Neutrophil (primary cell): ENCODE measurements at regions not wholly inside any gene's neighbourhood (a gene's known extent, or its start where the extent isn't known, plus 50 kb on each side); places are given as distances from the start of the nearest gene placed in this dataset.

Experiments
- H3K27ac ChIP-seq: fragments of 200-600 bp; sonication (generic); 2 replicates; pipeline ENCODE4 v1.5.1; 2016; ENCODE audit warnings: mild to moderate bottlenecking, moderate library complexity
- H3K27me3 ChIP-seq: fragments of 200-600 bp; sonication (generic); 2 replicates; pipeline ENCODE4 v1.6.0; 2016; ENCODE audit warnings: mild to moderate bottlenecking
- H3K36me3 ChIP-seq: fragments of 200-600 bp; sonication (generic); 2 replicates; pipeline ENCODE4 v1.5.1; 2017
- H3K4me1 ChIP-seq, 2 experiments: fragments of 200-600 bp in 1 of 2; sonication (generic) in 1 of 2; 1 replicate in 1 of 2; 2 replicates in 1 of 2; pipeline versions ENCODE4 v1.5.1 to v1.6.1; 2013 to 2016; ENCODE audit warnings: low read depth in 1 of 2, low read length in 1 of 2, mild to moderate bottlenecking in 1 of 2, moderate library complexity in 1 of 2; ENCODE audit not compliant: control insufficient read depth in 1 of 2, insufficient read depth in 1 of 2
- H3K4me3 ChIP-seq, 2 experiments: fragments of 200-600 bp in 1 of 2; sonication (generic) in 1 of 2; 1 replicate in 1 of 2; 2 replicates in 1 of 2; pipeline ENCODE4 v1.5.1; 2013 to 2016; ENCODE audit warnings: low read depth in 1 of 2, low read length in 1 of 2, mild to moderate bottlenecking in 1 of 2, moderate library complexity in 1 of 2
- H3K9me3 ChIP-seq: fragments of 200-600 bp; sonication (generic); 2 replicates; pipeline ENCODE4 v1.5.1; 2016
- CTCF ChIP-seq: fragments of 200-600 bp; sonication (generic); IDR thresholded peaks from 2 replicates; pipeline ENCODE4 v1.5.1; 2016; ENCODE audit warnings: antibody characterized with exemption

- H3K9me3 ChIP-seq, result peaks cover 4% of the 10 kb centered on the region
- H3K27me3 ChIP-seq, result no peaks in the 10 kb centered on the region
- H3K36me3 ChIP-seq, result no peaks in the 10 kb centered on the region
- H3K4me1 ChIP-seq, result no peaks in the 10 kb centered on the region
- no peak for TF ChIP-seq CTCF
- H3K27ac ChIP-seq, result no peak overlapping the region
- H3K4me3 ChIP-seq, result no peak overlapping the region
These were observed 491.4 kb upstream of the CRIM1 start for GRCh38 chr2:35864141-35864540.

GRCh38 chr2:35858216-35858615 is 497.4 kb upstream of the CRIM1 start:
- Histone ChIP-seq H3K36me3 (no peaks in the 10 kb centered on the region), H3K4me1 (no peaks in the 10 kb centered on the region), H3K9me3 (no peaks in the 10 kb centered on the region), H3K4me3 (no peak overlapping the region), H3K27me3 (no peaks in the 10 kb centered on the region), H3K27ac (no peak overlapping the region)
- TF ChIP-seq CTCF, result no peak

- no peak overlapping the region for H3K27ac ChIP-seq
- no peaks in the 10 kb centered on the region for H3K27me3 ChIP-seq
- H3K9me3 ChIP-seq, result no peaks in the 10 kb centered on the region
- H3K4me1 ChIP-seq, result no peaks in the 10 kb centered on the region
- TF ChIP-seq CTCF, result no peak
- H3K4me3 ChIP-seq, result no peak overlapping the region
- H3K36me3 ChIP-seq, result no peaks in the 10 kb centered on the region
These were observed 498.1 kb upstream of the CRIM1 start for GRCh38 chr2:35857498-35857897.

GRCh38 chr2:35831385-35831784 is 524.2 kb upstream of the CRIM1 start:
- Histone ChIP-seq H3K36me3 (no peaks in the 10 kb centered on the region), H3K4me1 (no peaks in the 10 kb centered on the region), H3K4me3 (no peak overlapping the region), H3K27ac (no peak overlapping the region), H3K27me3 (no peaks in the 10 kb centered on the region), H3K9me3 (no peaks in the 10 kb centered on the region)
- no peak for TF ChIP-seq CTCF

- no peak for TF ChIP-seq CTCF
These were observed 524.7 kb upstream of the CRIM1 start for GRCh38 chr2:35830833-35831232.

GRCh38 chr2:35827086-35827485 is 528.5 kb upstream of the CRIM1 start:
- Histone ChIP-seq H3K36me3 (no peaks in the 10 kb centered on the region), H3K4me1 (no peaks in the 10 kb centered on the region), H3K27ac (no peak overlapping the region), H3K27me3 (no peaks in the 10 kb centered on the region), H3K9me3 (peaks cover 3% of the 10 kb centered on the region), H3K4me3 (no peak overlapping the region)
- no peak for TF ChIP-seq CTCF

More at GRCh38 chr2:35830833-35831232, 524.7 kb upstream of the CRIM1 start:
- no peaks in the 10 kb centered on the region for H3K27me3 ChIP-seq
- no peaks in the 10 kb centered on the region for H3K9me3 ChIP-seq
- H3K4me3 ChIP-seq, result no peak overlapping the region
- no peaks in the 10 kb centered on the region for H3K36me3 ChIP-seq
- no peaks in the 10 kb centered on the region for H3K4me1 ChIP-seq
- no peak overlapping the region for H3K27ac ChIP-seq
